ENCODE measurements at regions not wholly inside any gene's neighbourhood (a gene's known extent, or its start where the extent isn't known, plus 50 kb on each side); places are given as distances from the start of the nearest gene placed in this dataset.

DNA sequence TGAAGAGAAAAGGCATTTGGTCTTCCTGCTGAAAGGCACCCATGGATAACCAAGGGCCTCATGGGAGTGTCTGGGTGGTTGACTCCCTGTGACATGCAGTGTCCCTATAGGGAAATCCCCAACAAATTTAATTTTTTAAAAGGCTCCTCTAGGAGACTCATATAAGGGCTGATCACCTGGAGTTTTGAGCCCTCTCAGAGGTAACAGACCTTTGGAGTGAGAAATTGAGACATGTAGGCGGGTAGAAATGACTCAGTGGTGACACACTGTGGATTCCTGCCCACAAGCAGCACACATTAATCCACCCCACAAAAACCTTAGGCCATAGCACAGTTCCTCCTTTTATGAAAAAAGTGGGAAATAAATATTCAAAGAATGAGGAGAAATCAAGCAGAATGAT lies 557.0 kb upstream of the CNTNAP5 start:
- TF ChIP-seq NFRKB (IDR thresholded peaks at IDR 0.05) = no peak
- no peak for TF ChIP-seq SP1 (IDR thresholded peaks at IDR 0.05)
- no peak for TF ChIP-seq FOXK2 (IDR thresholded peaks at IDR 0.05)
- TF ChIP-seq ELF4 (IDR thresholded peaks at IDR 0.05) = no peak
- TF ChIP-seq FOXA1 (IDR thresholded peaks at IDR 0.05) = no peak
- TF ChIP-seq ARNT (IDR thresholded peaks at IDR 0.05) = no peak
- no peak for TF ChIP-seq TARDBP (IDR thresholded peaks at IDR 0.05)
- TF ChIP-seq, protein P1, sequence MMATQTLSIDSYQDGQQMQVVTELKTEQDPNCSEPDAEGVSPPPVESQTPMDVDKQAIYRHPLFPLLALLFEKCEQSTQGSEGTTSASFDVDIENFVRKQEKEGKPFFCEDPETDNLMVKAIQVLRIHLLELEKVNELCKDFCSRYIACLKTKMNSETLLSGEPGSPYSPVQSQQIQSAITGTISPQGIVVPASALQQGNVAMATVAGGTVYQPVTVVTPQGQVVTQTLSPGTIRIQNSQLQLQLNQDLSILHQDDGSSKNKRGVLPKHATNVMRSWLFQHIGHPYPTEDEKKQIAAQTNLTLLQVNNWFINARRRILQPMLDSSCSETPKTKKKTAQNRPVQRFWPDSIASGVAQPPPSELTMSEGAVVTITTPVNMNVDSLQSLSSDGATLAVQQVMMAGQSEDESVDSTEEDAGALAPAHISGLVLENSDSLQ (IDR thresholded peaks at IDR 0.05) = no peak
- no peak for TF ChIP-seq SUZ12 (IDR thresholded peaks at IDR 0.05)
- TF ChIP-seq BHLHE40 (IDR thresholded peaks at IDR 0.05; ENCODE audit: borderline replicate concordance) = no peak
- no peak for TF ChIP-seq ZNF384 (IDR thresholded peaks at IDR 0.05)
- TF ChIP-seq FOXM1 (IDR thresholded peaks at IDR 0.05; ENCODE audit: borderline replicate concordance) = no peak
